ENCODE measurements at regions not wholly inside any gene's neighbourhood (a gene's known extent, or its start where the extent isn't known, plus 50 kb on each side); places are given as distances from the start of the nearest gene placed in this dataset.

GRCh38 chr9:73042155-73042554 is 89.3 kb upstream of the ALDH1A1 start:
- no peak for TF ChIP-seq CTCF (optimal IDR thresholded peaks at IDR 0.05 in 1 of 3, IDR thresholded peaks at IDR 0.05 in 1 of 3, conservative IDR thresholded peaks at IDR 0.05 in 1 of 3; ENCODE audit: extremely low read depth in 1 of 3, insufficient read depth in 2 of 3, low read length in 3 of 3)
- TF ChIP-seq EZH2 (IDR thresholded peaks at IDR 0.05; ENCODE audit: low read length) = no peak
